Suprapubic skin (tissue), 4 donors: ENCODE measurements at regions not wholly inside any gene's neighbourhood (a gene's known extent, or its start where the extent isn't known, plus 50 kb on each side); places are given as distances from the start of the nearest gene placed in this dataset.

ENCODE experiments used
- CTCF ChIP-seq, 2 donors: fragments of 200-600 bp in 1 of 2; fragments of 450-650 bp in 1 of 2; sonication (generic) in 1 of 2; IDR thresholded peaks; one replicate each; pipeline ENCODE4 v1.5.1; 2016 to 2019; ENCODE audit warnings: antibody characterized with exemption in 2 of 2, mild to moderate bottlenecking in 1 of 2, moderate library complexity in 1 of 2
- EP300 ChIP-seq: sonication (generic); formaldehyde crosslinking; IDR thresholded peaks from one replicate; pipeline ENCODE4 v1.6.1; 2017; ENCODE audit warnings: antibody characterized with exemption
- POLR2A ChIP-seq, 2 donors: fragments of 450-650 bp; IDR thresholded peaks; one replicate each; pipeline ENCODE4 v1.6.1; 2017; ENCODE audit warnings: antibody characterized with exemption in 2 of 2, mild to moderate bottlenecking in 2 of 2, moderate library complexity in 2 of 2
- POLR2AphosphoS5 ChIP-seq, 3 donors: sonication (generic); formaldehyde crosslinking; IDR thresholded peaks; one replicate each; pipeline ENCODE4 v1.6.1; 2017; ENCODE audit warnings: antibody characterized with exemption in 3 of 3

DNA sequence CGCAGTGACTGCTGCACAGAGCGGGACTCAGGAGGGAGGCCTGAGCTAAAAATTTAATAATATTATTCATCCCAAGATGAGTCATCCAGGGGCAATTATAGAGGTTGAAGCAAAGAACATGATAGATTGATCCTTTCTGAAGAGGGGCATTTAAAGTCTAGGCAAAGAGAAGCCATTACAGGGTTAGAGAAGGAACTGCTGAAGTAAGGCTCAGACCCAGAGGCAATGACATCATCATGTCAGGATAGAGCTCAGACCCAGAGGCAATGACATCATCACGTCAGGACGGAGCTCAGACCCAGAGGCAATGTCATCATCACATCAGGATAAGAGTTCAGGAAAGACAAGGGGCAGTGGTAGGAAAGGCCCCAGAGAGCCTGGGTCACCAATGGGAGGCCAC, 184.0 kb downstream of the TMEM18 start:
- TF ChIP-seq POLR2A (IDR thresholded peaks at IDR 0.05) = no peak
- TF ChIP-seq POLR2AphosphoS5 (IDR thresholded peaks at IDR 0.05) = no peak
- no peak for TF ChIP-seq CTCF (IDR thresholded peaks at IDR 0.05)
- no peak for TF ChIP-seq EP300
